Fibroblast of lung (primary cell): ENCODE measurements at regions not wholly inside any gene's neighbourhood (a gene's known extent, or its start where the extent isn't known, plus 50 kb on each side); places are given as distances from the start of the nearest gene placed in this dataset.

ENCODE experiments used
- CTCF ChIP-seq, 2 donors: IDR thresholded peaks in 1 of 2; conservative IDR thresholded peaks in 1 of 2; 1 replicate in 1 of 2; 2 replicates in 1 of 2; pipeline ENCODE4 v1.5.1; 2011 to 2012; ENCODE audit warnings: low read length in 2 of 2, control low read depth in 1 of 2, inconsistent platforms in 1 of 2, low read depth in 1 of 2, mild to moderate bottlenecking in 1 of 2
- EZH2 ChIP-seq: IDR thresholded peaks from 2 replicates; pipeline ENCODE4 v1.5.1; 2012; ENCODE audit warnings: low read length, control low read depth, mild to moderate bottlenecking; ENCODE audit errors: missing control alignments

- no peak for TF ChIP-seq CTCF (conservative IDR thresholded peaks at IDR 0.05 in 1 of 2, IDR thresholded peaks at IDR 0.05 in 1 of 2; ENCODE audit: low read depth in 1 of 2, low read length in 2 of 2)
- TF ChIP-seq EZH2 = no peak
Observed at GRCh38 chr1:238499021-238499420, 608.3 kb upstream of the ZP4 start.
